Testis (tissue), 2 donors: ENCODE measurements at regions not wholly inside any gene's neighbourhood (a gene's known extent, or its start where the extent isn't known, plus 50 kb on each side); places are given as distances from the start of the nearest gene placed in this dataset.

Source experiments
- DNase-seq: peaks from one replicate; pipeline ENCODE4 v3.0.0-alpha.2; 2019
- H3K27ac ChIP-seq, 2 donors: fragments of 200-600 bp; sonication (generic); one replicate each; pipeline ENCODE4 v1.5.1; 2019
- H3K27me3 ChIP-seq: fragments of 200-600 bp; sonication (generic); one replicate; pipeline ENCODE4 v1.5.1; 2019
- H3K36me3 ChIP-seq: fragments of 200-600 bp; sonication (generic); one replicate; pipeline ENCODE4 v1.5.1; 2017; ENCODE audit warnings: low read depth; ENCODE audit errors: missing control alignments
- H3K4me1 ChIP-seq: fragments of 200-600 bp; sonication (generic); one replicate; pipeline ENCODE4 v1.5.1; 2019
- H3K4me3 ChIP-seq, 2 donors: fragments of 200-600 bp; sonication (generic); one replicate each; pipeline ENCODE4 v1.5.1; 2017 to 2019
- H3K9me3 ChIP-seq: fragments of 200-600 bp; sonication (generic); one replicate; pipeline ENCODE4 v1.5.1; 2017
- POLR2A ChIP-seq: fragments of 450-650 bp; IDR thresholded peaks from one replicate; pipeline ENCODE4 v1.6.1; 2017; ENCODE audit warnings: antibody characterized with exemption, mild to moderate bottlenecking, moderate library complexity
- WGBS, 2 donors: methylation state at CpG; one replicate each; pipeline ENCODE4 v1.1.5; 2018; 5-methylcytosine and 5-hydroxymethylcytosine counted together
- intact Hi-C: fragments of 100-400 bp; cut with DNase I; formaldehyde crosslinking; loops from one replicate; pipeline ENCODE4 v1.15.1; 2023; ENCODE audit warnings: low total_unique reads
- TF ChIP-seq, protein P1 (sequence below), 3 experiments: fragments of 450-650 bp in 2 of 3; fragments of 200-600 bp in 1 of 3; sonication (generic) in 1 of 3; IDR thresholded peaks; one replicate each; pipeline ENCODE4 v1.5.1; 2016 to 2019; ENCODE audit warnings: antibody characterized with exemption in 3 of 3, mild to moderate bottlenecking in 2 of 3, moderate library complexity in 1 of 3

DNA sequence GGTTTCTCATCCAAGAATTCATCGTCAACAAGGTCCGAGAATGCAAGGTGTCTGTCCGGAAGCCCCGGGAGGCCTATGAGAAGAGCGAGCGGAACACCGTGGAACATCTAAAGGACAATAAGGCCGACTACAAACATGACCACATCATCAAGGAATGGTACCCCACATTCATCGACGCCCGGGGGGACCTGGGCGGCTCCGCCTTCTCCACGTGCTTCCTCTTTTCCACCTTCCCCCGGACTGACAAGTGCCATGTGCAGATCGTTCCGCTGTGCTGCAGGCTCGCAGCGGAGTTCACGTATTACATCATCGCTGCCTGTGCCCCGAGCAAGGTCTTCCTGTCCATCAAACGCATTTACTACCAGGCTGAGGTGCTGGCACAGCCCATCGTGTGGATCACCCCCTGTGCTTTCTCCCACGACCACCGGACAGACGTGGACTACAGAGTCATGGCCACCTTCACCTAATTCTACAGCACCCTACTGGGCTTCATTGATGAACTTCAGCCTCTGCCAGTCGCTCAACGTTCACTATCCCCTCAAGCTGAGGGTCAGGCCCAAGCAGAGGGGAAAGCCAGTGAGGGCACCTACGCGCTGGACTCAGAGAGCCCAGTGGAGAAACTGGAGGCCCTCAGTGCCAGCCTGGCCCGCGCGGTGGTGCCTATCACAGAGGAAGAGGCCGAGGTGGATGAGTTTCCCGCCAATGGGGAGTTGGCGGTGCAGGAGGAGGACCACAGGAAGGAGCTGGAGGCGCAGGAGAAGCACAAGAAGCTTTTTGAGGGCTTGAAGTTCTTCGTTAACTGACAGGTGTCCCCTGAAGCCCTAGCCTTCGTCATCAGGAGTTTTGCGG is 125.9 kb upstream of the PABPC4L start:
- TF ChIP-seq, protein P1, sequence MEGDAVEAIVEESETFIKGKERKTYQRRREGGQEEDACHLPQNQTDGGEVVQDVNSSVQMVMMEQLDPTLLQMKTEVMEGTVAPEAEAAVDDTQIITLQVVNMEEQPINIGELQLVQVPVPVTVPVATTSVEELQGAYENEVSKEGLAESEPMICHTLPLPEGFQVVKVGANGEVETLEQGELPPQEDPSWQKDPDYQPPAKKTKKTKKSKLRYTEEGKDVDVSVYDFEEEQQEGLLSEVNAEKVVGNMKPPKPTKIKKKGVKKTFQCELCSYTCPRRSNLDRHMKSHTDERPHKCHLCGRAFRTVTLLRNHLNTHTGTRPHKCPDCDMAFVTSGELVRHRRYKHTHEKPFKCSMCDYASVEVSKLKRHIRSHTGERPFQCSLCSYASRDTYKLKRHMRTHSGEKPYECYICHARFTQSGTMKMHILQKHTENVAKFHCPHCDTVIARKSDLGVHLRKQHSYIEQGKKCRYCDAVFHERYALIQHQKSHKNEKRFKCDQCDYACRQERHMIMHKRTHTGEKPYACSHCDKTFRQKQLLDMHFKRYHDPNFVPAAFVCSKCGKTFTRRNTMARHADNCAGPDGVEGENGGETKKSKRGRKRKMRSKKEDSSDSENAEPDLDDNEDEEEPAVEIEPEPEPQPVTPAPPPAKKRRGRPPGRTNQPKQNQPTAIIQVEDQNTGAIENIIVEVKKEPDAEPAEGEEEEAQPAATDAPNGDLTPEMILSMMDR (IDR thresholded peaks at IDR 0.05), result no peak
- no peak for TF ChIP-seq POLR2A
- peak overlapping the region; percentile 29 to 47 for H3K4me3 ChIP-seq
- intact Hi-C loops, result no loop called here
- DNase-seq, result peak; percentile 26
- H3K27ac ChIP-seq, result no peak overlapping the region
- H3K27me3 ChIP-seq, result no peaks in the 10 kb centered on the region
- no peaks in the 10 kb centered on the region for H3K36me3 ChIP-seq
- WGBS, 2 donors, result 60 to 84% methylated on average over 38 to 41 of the region's 41 CpGs
- H3K4me1 ChIP-seq, result no peaks in the 10 kb centered on the region
- no peaks in the 10 kb centered on the region for H3K9me3 ChIP-seq

DNA sequence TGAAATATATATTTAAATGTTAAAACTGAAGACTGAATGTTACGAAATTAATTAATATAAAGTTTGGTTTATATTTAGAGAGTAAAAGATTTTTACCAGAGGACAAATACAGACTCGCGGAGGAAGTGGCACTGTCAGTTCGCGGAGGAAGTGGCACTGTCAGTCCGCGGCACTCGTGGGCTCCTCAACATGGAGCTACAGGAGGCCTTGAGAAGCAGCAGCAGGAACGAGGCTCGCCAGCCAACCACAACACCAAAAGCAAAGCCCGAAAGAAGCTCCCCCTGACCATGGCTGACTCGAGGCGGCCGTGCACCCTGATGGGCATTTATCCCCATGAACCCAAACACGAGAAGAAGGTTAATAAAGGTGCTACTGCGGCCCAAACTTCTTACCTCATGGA is 125.3 kb upstream of the PABPC4L start:
- intact Hi-C loops, result no loop called here
- TF ChIP-seq, protein P1 (IDR thresholded peaks at IDR 0.05), result no peak
- no peak for TF ChIP-seq POLR2A

DNA sequence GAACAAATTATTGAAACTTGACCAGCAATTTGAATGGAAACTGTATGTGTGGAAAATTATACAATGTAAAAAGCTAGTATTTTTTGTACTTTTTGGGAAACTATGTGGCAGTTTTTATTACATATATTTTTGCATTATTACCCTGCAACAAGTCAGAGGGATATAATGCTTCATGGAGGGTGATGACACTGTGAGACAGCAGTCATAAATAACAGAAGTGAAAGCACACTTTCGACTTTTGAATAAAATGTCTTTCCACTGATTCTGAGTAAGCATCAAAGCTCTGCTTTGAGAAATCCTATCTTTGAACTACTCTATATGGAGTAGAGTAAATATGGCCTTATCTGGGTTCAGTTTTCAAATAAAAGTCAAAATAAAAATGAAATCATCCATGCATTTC is 122.6 kb upstream of the PABPC4L start:
- H3K36me3 ChIP-seq, result no peaks in the 10 kb centered on the region
- H3K4me1 ChIP-seq, result no peaks in the 10 kb centered on the region
- H3K27me3 ChIP-seq, result no peaks in the 10 kb centered on the region
- TF ChIP-seq POLR2A, result no peak
- TF ChIP-seq, protein P1 (IDR thresholded peaks at IDR 0.05), result no peak
- intact Hi-C loops, result no loop called here
- no peak overlapping the region for H3K4me3 ChIP-seq
- no peak for DNase-seq
- no peak overlapping the region for H3K27ac ChIP-seq
- H3K9me3 ChIP-seq, result no peaks in the 10 kb centered on the region
- WGBS, 2 donors, result 74 to 76% methylated on average over 1 of the region's 1 CpG

More for the DNA sequence above, 125.3 kb upstream of the PABPC4L start:
- DNase-seq, result peak; percentile 18
- Histone ChIP-seq H3K27ac (no peak overlapping the region), H3K36me3 (no peaks in the 10 kb centered on the region), H3K9me3 (no peaks in the 10 kb centered on the region), H3K27me3 (no peaks in the 10 kb centered on the region), H3K4me3 (peak overlapping the region; percentile 29 to 47), H3K4me1 (no peaks in the 10 kb centered on the region)
- WGBS, 2 donors, result 62 to 79% methylated on average over 16 of the region's 16 CpGs

DNA sequence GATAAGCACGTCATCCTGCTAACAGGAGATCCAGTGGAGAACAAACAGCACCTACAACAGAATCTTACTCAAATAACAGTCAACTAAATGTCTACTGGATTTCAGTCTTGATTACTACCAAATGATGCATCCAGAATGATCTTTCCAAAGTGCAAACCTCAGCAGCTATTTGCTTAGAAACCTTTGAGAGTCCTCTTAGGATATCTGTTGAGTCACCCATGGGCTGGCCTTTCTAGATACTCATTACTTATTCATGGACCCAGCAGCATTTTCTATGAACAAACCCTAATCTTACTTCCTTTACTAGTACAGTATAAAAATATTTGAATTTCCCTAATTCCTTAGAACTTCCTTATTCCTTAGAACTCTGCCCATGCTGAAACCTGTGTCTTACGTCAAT is 118.5 kb upstream of the PABPC4L start:
- Histone ChIP-seq H3K27me3 (no peaks in the 10 kb centered on the region), H3K4me1 (no peaks in the 10 kb centered on the region), H3K4me3 (no peak overlapping the region), H3K36me3 (no peaks in the 10 kb centered on the region), H3K9me3 (no peaks in the 10 kb centered on the region), H3K27ac (no peak overlapping the region)
- TF ChIP-seq POLR2A, result no peak
- TF ChIP-seq, protein P1 (IDR thresholded peaks at IDR 0.05), result no peak
- intact Hi-C loops, result no loop called here
- DNase-seq, result no peak
- WGBS, 2 donors, result 46 to 72% methylated on average over 2 of the region's 2 CpGs

DNA sequence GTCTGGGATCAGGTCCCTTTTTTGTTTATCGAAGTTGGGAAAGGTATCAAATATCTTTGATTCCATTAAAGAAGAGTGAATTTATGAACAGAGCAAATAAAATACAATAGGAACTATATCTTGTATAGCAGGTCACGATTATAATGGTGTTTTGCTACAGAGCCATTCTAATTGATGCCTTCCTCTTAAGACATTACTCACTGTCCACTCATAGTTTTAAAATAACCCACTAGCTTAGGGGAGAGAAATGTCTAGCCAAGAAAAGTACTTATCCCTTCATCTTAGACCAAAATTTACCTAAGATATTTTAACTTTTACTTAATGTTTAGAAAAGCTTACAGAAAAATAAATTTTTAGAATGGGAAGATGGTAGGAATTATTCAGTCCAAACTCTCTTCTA is 112.0 kb upstream of the PABPC4L start:
- 53 to 71% methylated on average over 2 of the region's 2 CpGs for WGBS, 2 donors
- TF ChIP-seq POLR2A, result no peak
- TF ChIP-seq, protein P1 (IDR thresholded peaks at IDR 0.05), result no peak

More for the DNA sequence above, 112.0 kb upstream of the PABPC4L start:
- no peak overlapping the region for H3K27ac ChIP-seq
- H3K4me1 ChIP-seq, result no peaks in the 10 kb centered on the region
- intact Hi-C loops, result no loop called here
- DNase-seq, result no peak
- H3K36me3 ChIP-seq, result no peaks in the 10 kb centered on the region
- no peaks in the 10 kb centered on the region for H3K9me3 ChIP-seq
- no peak overlapping the region for H3K4me3 ChIP-seq
- H3K27me3 ChIP-seq, result no peaks in the 10 kb centered on the region
